ENCODE measurements at regions not wholly inside any gene's neighbourhood (a gene's known extent, or its start where the extent isn't known, plus 50 kb on each side); places are given as distances from the start of the nearest gene placed in this dataset.

- CTCF ChIA-PET, result interaction anchor here (1.1 kb wide), 1 partner anchor 9 kb away, joined by 3 read pairs; no protein-coding TSS in a partner anchor
- DNase-seq (no peak), ATAC-seq (ENCODE audit: poor library complexity) (no peak)
- Histone ChIP-seq H3K4me3 (ENCODE audit: low read length) (no peak overlapping the region), H3K4me1 (ENCODE audit: insufficient read depth, low read length) (no peaks in the 10 kb centered on the region), H3K9me3 (ENCODE audit: control insufficient read depth in 1 of 2, insufficient read depth in 1 of 2, low read length in 2 of 2) (peaks cover 0 to 3% of the 10 kb centered on the region in 2 experiments), H3K27me3 (ENCODE audit: control insufficient read depth in 1 of 2, insufficient read depth in 2 of 2, low read length in 2 of 2) (no peaks in the 10 kb centered on the region), H3K36me3 (ENCODE audit: insufficient read depth, low read length) (no peaks in the 10 kb centered on the region), H3K27ac (ENCODE audit: low read depth in 1 of 2, low read length in 2 of 2) (no peak overlapping the region)
- POLR2A ChIA-PET, result no interaction called here
- Mint-ChIP-seq H3K27ac (no peak overlapping the region), H3K4me3 (no peak overlapping the region), H3K36me3 (ENCODE audit: low read depth) (no peaks in the 10 kb centered on the region), H3K27me3 (no peaks in the 10 kb centered on the region), H3K4me1 (ENCODE audit: low read depth) (no peaks in the 10 kb centered on the region), H3K9me3 (peaks cover 3% of the 10 kb centered on the region)
- intact Hi-C loops (cut with DNase I, micrococcal nuclease), result no loop called here
- TF ChIP-seq, protein P1, sequence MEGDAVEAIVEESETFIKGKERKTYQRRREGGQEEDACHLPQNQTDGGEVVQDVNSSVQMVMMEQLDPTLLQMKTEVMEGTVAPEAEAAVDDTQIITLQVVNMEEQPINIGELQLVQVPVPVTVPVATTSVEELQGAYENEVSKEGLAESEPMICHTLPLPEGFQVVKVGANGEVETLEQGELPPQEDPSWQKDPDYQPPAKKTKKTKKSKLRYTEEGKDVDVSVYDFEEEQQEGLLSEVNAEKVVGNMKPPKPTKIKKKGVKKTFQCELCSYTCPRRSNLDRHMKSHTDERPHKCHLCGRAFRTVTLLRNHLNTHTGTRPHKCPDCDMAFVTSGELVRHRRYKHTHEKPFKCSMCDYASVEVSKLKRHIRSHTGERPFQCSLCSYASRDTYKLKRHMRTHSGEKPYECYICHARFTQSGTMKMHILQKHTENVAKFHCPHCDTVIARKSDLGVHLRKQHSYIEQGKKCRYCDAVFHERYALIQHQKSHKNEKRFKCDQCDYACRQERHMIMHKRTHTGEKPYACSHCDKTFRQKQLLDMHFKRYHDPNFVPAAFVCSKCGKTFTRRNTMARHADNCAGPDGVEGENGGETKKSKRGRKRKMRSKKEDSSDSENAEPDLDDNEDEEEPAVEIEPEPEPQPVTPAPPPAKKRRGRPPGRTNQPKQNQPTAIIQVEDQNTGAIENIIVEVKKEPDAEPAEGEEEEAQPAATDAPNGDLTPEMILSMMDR (IDR thresholded peaks at IDR 0.05), result no peak
These were observed 537.6 kb upstream of the UBE2E2 start for GRCh38 chr3:22665528-22665927.

DNA sequence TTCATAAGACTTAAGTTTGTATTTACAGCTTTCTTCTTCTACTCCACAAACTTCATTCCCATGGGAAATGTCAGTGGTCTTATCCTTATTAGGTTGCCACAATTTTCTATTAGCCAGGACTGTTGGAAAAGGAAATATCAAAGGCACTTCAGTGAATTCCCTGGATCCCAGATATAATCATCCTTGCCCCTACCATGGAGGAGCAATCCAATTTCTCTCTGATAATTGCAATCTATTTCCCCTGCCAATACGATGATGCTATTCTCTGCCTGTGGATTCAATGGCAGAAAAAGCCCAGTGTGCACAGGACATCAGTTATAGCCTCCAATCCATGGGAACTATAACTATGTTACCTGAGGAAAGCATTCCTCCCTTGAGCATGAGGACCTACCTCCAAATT is 536.4 kb upstream of the UBE2E2 start:
- Mint-ChIP-seq H3K27ac (no peak overlapping the region), H3K9me3 (peaks cover 6% of the 10 kb centered on the region), H3K36me3 (ENCODE audit: low read depth) (no peaks in the 10 kb centered on the region), H3K4me3 (no peak overlapping the region), H3K4me1 (ENCODE audit: low read depth) (no peaks in the 10 kb centered on the region), H3K27me3 (no peaks in the 10 kb centered on the region)
- no peaks in the 10 kb centered on the region for H3K27me3 ChIP-seq (ENCODE audit: control insufficient read depth in 1 of 2, insufficient read depth in 2 of 2, low read length in 2 of 2)
- ChIA-PET CTCF (interaction anchor here (1.1 kb wide), 1 partner anchor 8 kb away, joined by 3 read pairs; no protein-coding TSS in a partner anchor), POLR2A (no interaction called here)
- no peaks in the 10 kb centered on the region for H3K4me1 ChIP-seq (ENCODE audit: insufficient read depth, low read length)
- H3K9me3 ChIP-seq (ENCODE audit: control insufficient read depth in 1 of 2, insufficient read depth in 1 of 2, low read length in 2 of 2), result peaks cover 0 to 3% of the 10 kb centered on the region in 2 experiments
- ATAC-seq (ENCODE audit: poor library complexity) (no peak), DNase-seq (no peak)
- TF ChIP-seq, protein P1 (IDR thresholded peaks at IDR 0.05), result no peak
- no peak overlapping the region for H3K4me3 ChIP-seq (ENCODE audit: low read length)
- H3K36me3 ChIP-seq (ENCODE audit: insufficient read depth, low read length), result no peaks in the 10 kb centered on the region
- no peak overlapping the region for H3K27ac ChIP-seq (ENCODE audit: low read depth in 1 of 2, low read length in 2 of 2)
- intact Hi-C loops (cut with DNase I, micrococcal nuclease), result no loop called here

GRCh38 chr3:22671848-22672247 is 531.3 kb upstream of the UBE2E2 start:
- Mint-ChIP-seq H3K9me3 (peaks cover 6% of the 10 kb centered on the region), H3K4me3 (no peak overlapping the region), H3K27me3 (no peaks in the 10 kb centered on the region), H3K27ac (no peak overlapping the region), H3K4me1 (ENCODE audit: low read depth) (no peaks in the 10 kb centered on the region), H3K36me3 (ENCODE audit: low read depth) (no peaks in the 10 kb centered on the region)
- H3K4me3 ChIP-seq (ENCODE audit: low read length), result no peak overlapping the region
- ChIA-PET CTCF (interaction anchor here (1.3 kb wide), 1 partner anchor 9 kb away, joined by 4 read pairs; no protein-coding TSS in a partner anchor), POLR2A (no interaction called here)
- DNase-seq (no peak), ATAC-seq (ENCODE audit: poor library complexity) (no peak)
- H3K4me1 ChIP-seq (ENCODE audit: insufficient read depth, low read length), result no peaks in the 10 kb centered on the region
- no peak overlapping the region for H3K27ac ChIP-seq (ENCODE audit: low read depth in 1 of 2, low read length in 2 of 2)
- intact Hi-C loops (cut with DNase I, micrococcal nuclease), result no loop called here
- H3K9me3 ChIP-seq (ENCODE audit: control insufficient read depth in 1 of 2, insufficient read depth in 1 of 2, low read length in 2 of 2), result peaks cover 0 to 8% of the 10 kb centered on the region in 2 experiments
- H3K36me3 ChIP-seq (ENCODE audit: insufficient read depth, low read length), result no peaks in the 10 kb centered on the region
- H3K27me3 ChIP-seq (ENCODE audit: control insufficient read depth in 1 of 2, insufficient read depth in 2 of 2, low read length in 2 of 2), result no peaks in the 10 kb centered on the region
- TF ChIP-seq, protein P1 (IDR thresholded peaks at IDR 0.05), result no peak

All from CD4-positive, alpha-beta T cell (primary cell).